ENCODE measurements at regions not wholly inside any gene's neighbourhood (a gene's known extent, or its start where the extent isn't known, plus 50 kb on each side); places are given as distances from the start of the nearest gene placed in this dataset.

- TF ChIP-seq MED8 (CRISPR knock-in tag; IDR thresholded peaks at IDR 0.05; ENCODE audit: insufficient replicate concordance): no peak
- no peak for TF ChIP-seq ARNTL (CRISPR knock-in tag; IDR thresholded peaks at IDR 0.05)
- TF ChIP-seq GTF2F1 (IDR thresholded peaks at IDR 0.05; ENCODE audit: low read length): no peak
- no peak for TF ChIP-seq NFYB (CRISPR knock-in tag; IDR thresholded peaks at IDR 0.05)
- TF ChIP-seq ZSCAN12 (CRISPR knock-in tag; IDR thresholded peaks at IDR 0.05): no peak
- TF ChIP-seq IRF9 (CRISPR knock-in tag; IDR thresholded peaks at IDR 0.05; ENCODE audit: borderline replicate concordance): no peak
- TF ChIP-seq, protein P1, sequence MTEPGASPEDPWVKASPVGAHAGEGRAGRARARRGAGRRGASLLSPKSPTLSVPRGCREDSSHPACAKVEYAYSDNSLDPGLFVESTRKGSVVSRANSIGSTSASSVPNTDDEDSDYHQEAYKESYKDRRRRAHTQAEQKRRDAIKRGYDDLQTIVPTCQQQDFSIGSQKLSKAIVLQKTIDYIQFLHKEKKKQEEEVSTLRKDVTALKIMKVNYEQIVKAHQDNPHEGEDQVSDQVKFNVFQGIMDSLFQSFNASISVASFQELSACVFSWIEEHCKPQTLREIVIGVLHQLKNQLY (CRISPR knock-in tag; IDR thresholded peaks at IDR 0.05): no peak
- TF ChIP-seq ZNF354B (CRISPR knock-in tag; IDR thresholded peaks at IDR 0.05): no peak
- TF ChIP-seq, protein P2, sequence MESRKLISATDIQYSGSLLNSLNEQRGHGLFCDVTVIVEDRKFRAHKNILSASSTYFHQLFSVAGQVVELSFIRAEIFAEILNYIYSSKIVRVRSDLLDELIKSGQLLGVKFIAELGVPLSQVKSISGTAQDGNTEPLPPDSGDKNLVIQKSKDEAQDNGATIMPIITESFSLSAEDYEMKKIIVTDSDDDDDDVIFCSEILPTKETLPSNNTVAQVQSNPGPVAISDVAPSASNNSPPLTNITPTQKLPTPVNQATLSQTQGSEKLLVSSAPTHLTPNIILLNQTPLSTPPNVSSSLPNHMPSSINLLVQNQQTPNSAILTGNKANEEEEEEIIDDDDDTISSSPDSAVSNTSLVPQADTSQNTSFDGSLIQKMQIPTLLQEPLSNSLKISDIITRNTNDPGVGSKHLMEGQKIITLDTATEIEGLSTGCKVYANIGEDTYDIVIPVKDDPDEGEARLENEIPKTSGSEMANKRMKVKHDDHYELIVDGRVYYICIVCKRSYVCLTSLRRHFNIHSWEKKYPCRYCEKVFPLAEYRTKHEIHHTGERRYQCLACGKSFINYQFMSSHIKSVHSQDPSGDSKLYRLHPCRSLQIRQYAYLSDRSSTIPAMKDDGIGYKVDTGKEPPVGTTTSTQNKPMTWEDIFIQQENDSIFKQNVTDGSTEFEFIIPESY (CRISPR knock-in tag; IDR thresholded peaks at IDR 0.05): no peak
- no peak for TF ChIP-seq NFIC (IDR thresholded peaks at IDR 0.05; ENCODE audit: low read length)
- TF ChIP-seq CBX5 (CRISPR knock-in tag; IDR thresholded peaks at IDR 0.05; ENCODE audit: borderline replicate concordance): no peak
- no peak for TF ChIP-seq EZH2 (conservative IDR thresholded peaks at IDR 0.05; ENCODE audit: low read depth, low read length)
These were observed 320.2 kb upstream of the CHD6 start for GRCh38 chr20:41938353-41938752.
